K562 (cell line): ENCODE measurements at regions not wholly inside any gene's neighbourhood (a gene's known extent, or its start where the extent isn't known, plus 50 kb on each side); places are given as distances from the start of the nearest gene placed in this dataset.

Experiments used
- ARID3A ChIP-seq: IDR thresholded peaks from 2 replicates; pipeline ENCODE4 v1.6.1; 2012; ENCODE audit warnings: low read depth, low read length, improper control_type of control experiment, borderline replicate concordance
- ZBTB40 ChIP-seq, 2 experiments: fragments of 450-650 bp in 1 of 2; sonication (generic) in 1 of 2; formaldehyde crosslinking in 1 of 2; IDR thresholded peaks; 2 replicates each; pipeline versions ENCODE4 v1.7.1 to v1.9.0; 2016 to 2022; ENCODE audit warnings: inconsistent platforms in 1 of 2, mild to moderate bottlenecking in 1 of 2, missing genetic modification reagents in 1 of 2

GRCh38 chr7:112995059-112995824 is 91.4 kb downstream of the GPR85 start (continued):
- no peak for TF ChIP-seq ZBTB40 (IDR thresholded peaks at IDR 0.05)
- no peak for TF ChIP-seq ZBTB40 (CRISPR knock-in tag; IDR thresholded peaks at IDR 0.05)
- no peak for TF ChIP-seq ARID3A
